Body of pancreas (tissue), 4 donors: ENCODE measurements at regions not wholly inside any gene's neighbourhood (a gene's known extent, or its start where the extent isn't known, plus 50 kb on each side); places are given as distances from the start of the nearest gene placed in this dataset.

Experiments
- POLR2A ChIP-seq, 3 donors: fragments of 450-650 bp; IDR thresholded peaks; one replicate each; pipeline ENCODE4 v1.6.1; 2016; ENCODE audit warnings: antibody characterized with exemption in 3 of 3, mild to moderate bottlenecking in 2 of 3
- TF ChIP-seq, protein P1 (sequence below), 7 experiments: fragments of 450-650 bp in 4 of 7; fragments of 200-600 bp in 3 of 7; sonication (generic) in 3 of 7; IDR thresholded peaks; one replicate each; pipeline ENCODE4 v1.5.1; 2016 to 2019; ENCODE audit warnings: antibody characterized with exemption in 7 of 7

DNA sequence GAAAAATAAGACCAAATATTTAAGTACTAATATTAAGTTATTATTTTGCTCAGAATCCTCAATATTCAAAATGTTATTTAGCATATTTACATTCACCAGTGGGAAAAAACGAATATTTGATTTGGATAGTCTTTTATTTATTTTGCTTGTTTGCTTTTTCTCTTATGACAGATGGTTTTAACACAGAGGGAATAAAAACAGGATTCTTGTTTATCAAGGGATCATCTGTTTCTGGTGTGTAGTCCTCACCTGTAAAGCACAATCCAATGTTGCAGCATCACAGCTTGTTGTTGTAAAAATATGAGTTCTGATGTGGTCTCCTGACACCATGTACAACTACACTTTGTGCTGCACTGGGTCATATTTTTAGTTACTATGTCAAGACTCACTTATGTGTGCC, 103.9 kb downstream of the AVPR1A start:
- TF ChIP-seq, protein P1, sequence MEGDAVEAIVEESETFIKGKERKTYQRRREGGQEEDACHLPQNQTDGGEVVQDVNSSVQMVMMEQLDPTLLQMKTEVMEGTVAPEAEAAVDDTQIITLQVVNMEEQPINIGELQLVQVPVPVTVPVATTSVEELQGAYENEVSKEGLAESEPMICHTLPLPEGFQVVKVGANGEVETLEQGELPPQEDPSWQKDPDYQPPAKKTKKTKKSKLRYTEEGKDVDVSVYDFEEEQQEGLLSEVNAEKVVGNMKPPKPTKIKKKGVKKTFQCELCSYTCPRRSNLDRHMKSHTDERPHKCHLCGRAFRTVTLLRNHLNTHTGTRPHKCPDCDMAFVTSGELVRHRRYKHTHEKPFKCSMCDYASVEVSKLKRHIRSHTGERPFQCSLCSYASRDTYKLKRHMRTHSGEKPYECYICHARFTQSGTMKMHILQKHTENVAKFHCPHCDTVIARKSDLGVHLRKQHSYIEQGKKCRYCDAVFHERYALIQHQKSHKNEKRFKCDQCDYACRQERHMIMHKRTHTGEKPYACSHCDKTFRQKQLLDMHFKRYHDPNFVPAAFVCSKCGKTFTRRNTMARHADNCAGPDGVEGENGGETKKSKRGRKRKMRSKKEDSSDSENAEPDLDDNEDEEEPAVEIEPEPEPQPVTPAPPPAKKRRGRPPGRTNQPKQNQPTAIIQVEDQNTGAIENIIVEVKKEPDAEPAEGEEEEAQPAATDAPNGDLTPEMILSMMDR (IDR thresholded peaks at IDR 0.05) = no peak
- no peak for TF ChIP-seq POLR2A (IDR thresholded peaks at IDR 0.05)
